ENCODE measurements at regions not wholly inside any gene's neighbourhood (a gene's known extent, or its start where the extent isn't known, plus 50 kb on each side); places are given as distances from the start of the nearest gene placed in this dataset.
"Not testable (repeated sequence)": the region's sequence is repeated elsewhere in the genome, so short reads cannot be mapped to it uniquely, and the experiment has no call there.

DNA sequence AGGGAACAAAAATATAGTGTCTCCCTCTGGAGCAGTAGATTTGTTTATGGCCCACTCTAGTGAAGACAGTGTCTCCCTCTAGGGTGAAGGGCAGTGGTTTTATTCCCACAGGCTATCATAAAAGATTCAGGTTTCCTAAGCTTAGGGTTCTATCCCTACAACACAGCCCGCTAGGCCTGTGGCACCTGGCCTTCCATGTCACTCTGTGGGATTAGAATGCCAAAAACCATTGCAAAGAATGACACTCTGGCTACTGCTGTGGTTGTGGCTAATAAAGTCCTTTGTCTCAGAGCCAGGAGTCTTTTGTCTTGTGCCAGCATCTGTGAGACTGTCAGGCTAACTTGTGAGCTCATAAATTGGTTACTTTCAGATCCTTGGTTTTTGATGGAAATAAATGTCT is 700.7 kb upstream of the DEFB115 start:
- CTCF ChIA-PET; FAIRE-seq; H3K79me2 ChIP-seq (ENCODE audit: control insufficient read depth, insufficient read depth, low read length): not testable (repeated sequence)

DNA sequence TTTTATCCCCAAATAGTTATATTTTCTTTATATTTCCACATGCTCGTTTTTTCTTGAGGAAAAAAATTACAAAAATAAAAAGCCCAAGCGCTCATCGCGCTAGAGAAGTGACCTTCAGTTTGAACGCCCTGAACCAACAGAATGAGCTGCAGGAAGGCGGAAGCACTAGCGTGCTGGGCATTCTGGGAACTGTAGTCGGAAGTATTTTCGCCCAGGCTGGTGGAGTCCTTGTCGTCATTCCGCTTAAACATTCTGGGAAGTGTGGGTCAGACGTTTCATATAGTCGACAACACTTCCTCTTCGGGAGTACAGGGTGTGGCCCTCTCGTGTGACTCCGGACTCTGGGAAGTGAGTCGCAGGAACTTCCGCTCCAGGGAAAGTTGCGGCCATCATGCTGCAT is 692.4 kb upstream of the DEFB115 start:
- H3K36me3 ChIP-seq (ENCODE audit: control insufficient read depth in 2 of 2, extremely low read depth in 1 of 2, insufficient read depth in 2 of 2, low read length in 2 of 2); H3K79me2 ChIP-seq (ENCODE audit: control insufficient read depth, insufficient read depth, low read length); H4K20me1 ChIP-seq (replicated peaks; ENCODE audit: control insufficient read depth, extremely low read depth, insufficient read depth, low read length); H3K4me1 ChIP-seq (ENCODE audit: control insufficient read depth, extremely low read depth, insufficient read depth, low read length); POLR2A ChIA-PET; H3K9me1 ChIP-seq (replicated peaks; ENCODE audit: control insufficient read depth, extremely low read depth, insufficient read depth, low read length); H3K27ac ChIP-seq (ENCODE audit: insufficient read depth, low read depth, low read length); CTCF ChIA-PET; H2AFZ ChIP-seq (ENCODE audit: low read depth, low read length); DNase-seq (ENCODE audit: low read depth, low spot score); dilution Hi-C loops (cut with MboI; ENCODE audit: extremely low pct_ligation_motif_present, low sequenced_read_pairs); H3K27me3 ChIP-seq (ENCODE audit: control insufficient read depth in 2 of 2, insufficient read depth in 2 of 2, low read length in 2 of 2); intact Hi-C loops (cut with micrococcal nuclease); H3K4me3 ChIP-seq (replicated peaks in 1 of 3; ENCODE audit: insufficient read depth in 1 of 3, low read depth in 1 of 3, low read length in 3 of 3); H3K4me2 ChIP-seq (ENCODE audit: insufficient read depth, low read length); H3K9me3 ChIP-seq (replicated peaks; ENCODE audit: control insufficient read depth, insufficient read depth, low read length); BruUV-seq (replicated peaks); FAIRE-seq; H3K9ac ChIP-seq (replicated peaks; ENCODE audit: extremely low read depth, insufficient read depth, low read length): not testable (repeated sequence)

More for the DNA sequence above, 700.7 kb upstream of the DEFB115 start:
- dilution Hi-C loops (cut with MboI; ENCODE audit: extremely low pct_ligation_motif_present, low sequenced_read_pairs); H2AFZ ChIP-seq (ENCODE audit: low read depth, low read length); H3K9ac ChIP-seq (replicated peaks; ENCODE audit: extremely low read depth, insufficient read depth, low read length); DNase-seq (ENCODE audit: low read depth, low spot score); POLR2A ChIA-PET; H3K27ac ChIP-seq (ENCODE audit: insufficient read depth, low read depth, low read length); H3K4me2 ChIP-seq (ENCODE audit: insufficient read depth, low read length); BruUV-seq (replicated peaks); intact Hi-C loops (cut with micrococcal nuclease); H3K9me3 ChIP-seq (replicated peaks; ENCODE audit: control insufficient read depth, insufficient read depth, low read length); H3K36me3 ChIP-seq (ENCODE audit: control insufficient read depth in 2 of 2, extremely low read depth in 1 of 2, insufficient read depth in 2 of 2, low read length in 2 of 2); H3K9me1 ChIP-seq (replicated peaks; ENCODE audit: control insufficient read depth, extremely low read depth, insufficient read depth, low read length); H4K20me1 ChIP-seq (replicated peaks; ENCODE audit: control insufficient read depth, extremely low read depth, insufficient read depth, low read length); H3K4me3 ChIP-seq (replicated peaks in 1 of 3; ENCODE audit: insufficient read depth in 1 of 3, low read depth in 1 of 3, low read length in 3 of 3); H3K4me1 ChIP-seq (ENCODE audit: control insufficient read depth, extremely low read depth, insufficient read depth, low read length); H3K27me3 ChIP-seq (ENCODE audit: control insufficient read depth in 2 of 2, insufficient read depth in 2 of 2, low read length in 2 of 2): not testable (repeated sequence)

DNA sequence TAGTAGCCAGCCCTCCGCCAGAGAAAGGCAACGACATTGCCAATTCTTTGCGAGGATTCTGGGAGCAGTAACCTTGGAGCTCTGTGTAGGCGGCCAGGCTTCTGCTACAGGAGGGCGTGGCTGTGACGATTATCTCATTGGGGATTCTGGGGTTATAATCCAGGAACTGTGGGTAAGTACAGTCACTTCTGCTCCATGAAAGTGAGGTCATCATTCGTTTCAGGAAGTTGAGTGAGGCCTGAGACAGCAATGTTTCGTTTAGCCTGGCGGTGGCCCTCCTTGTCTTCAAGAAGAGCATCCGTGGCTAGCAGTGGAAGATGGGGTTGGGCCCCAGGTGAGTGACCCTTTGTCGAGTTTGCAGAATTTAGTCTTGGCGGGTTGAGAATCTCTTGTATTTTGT is 687.6 kb upstream of the DEFB115 start:
- POLR2A ChIA-PET = not testable (repeated sequence)

DNA sequence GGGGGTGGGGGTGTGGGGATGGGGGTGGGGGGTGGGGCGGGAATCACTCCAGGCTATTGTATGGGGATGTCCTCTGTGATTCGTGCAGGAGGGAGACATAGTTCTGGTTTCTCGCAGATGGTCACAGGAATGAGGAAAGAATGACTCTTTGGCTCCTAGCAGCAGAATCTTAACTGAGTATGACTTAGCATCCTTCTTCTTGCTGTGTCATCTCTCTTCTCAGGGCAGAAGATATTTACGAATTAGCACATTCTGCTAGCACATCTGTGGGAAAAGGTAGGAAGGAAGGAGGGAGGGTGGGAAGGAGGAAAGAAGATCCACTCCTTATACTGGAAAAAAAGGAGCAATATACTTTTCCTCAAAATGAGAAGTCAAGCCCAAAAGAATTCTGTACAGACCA is 686.8 kb upstream of the DEFB115 start:
- H3K9ac ChIP-seq (replicated peaks; ENCODE audit: extremely low read depth, insufficient read depth, low read length); intact Hi-C loops (cut with micrococcal nuclease); H3K9me3 ChIP-seq (replicated peaks; ENCODE audit: control insufficient read depth, insufficient read depth, low read length); H3K27me3 ChIP-seq (ENCODE audit: control insufficient read depth in 2 of 2, insufficient read depth in 2 of 2, low read length in 2 of 2); H3K4me1 ChIP-seq (ENCODE audit: control insufficient read depth, extremely low read depth, insufficient read depth, low read length); dilution Hi-C loops (cut with MboI; ENCODE audit: extremely low pct_ligation_motif_present, low sequenced_read_pairs); DNase-seq (ENCODE audit: low read depth, low spot score); H4K20me1 ChIP-seq (replicated peaks; ENCODE audit: control insufficient read depth, extremely low read depth, insufficient read depth, low read length); H3K4me3 ChIP-seq (replicated peaks in 1 of 3; ENCODE audit: insufficient read depth in 1 of 3, low read depth in 1 of 3, low read length in 3 of 3); H3K79me2 ChIP-seq (ENCODE audit: control insufficient read depth, insufficient read depth, low read length); FAIRE-seq; H2AFZ ChIP-seq (ENCODE audit: low read depth, low read length); H3K27ac ChIP-seq (ENCODE audit: insufficient read depth, low read depth, low read length); POLR2A ChIA-PET; H3K36me3 ChIP-seq (ENCODE audit: control insufficient read depth in 2 of 2, extremely low read depth in 1 of 2, insufficient read depth in 2 of 2, low read length in 2 of 2); H3K9me1 ChIP-seq (replicated peaks; ENCODE audit: control insufficient read depth, extremely low read depth, insufficient read depth, low read length); CTCF ChIA-PET; H3K4me2 ChIP-seq (ENCODE audit: insufficient read depth, low read length); BruUV-seq (replicated peaks): not testable (repeated sequence)

More for the DNA sequence above, 687.6 kb upstream of the DEFB115 start:
- DNase-seq (ENCODE audit: low read depth, low spot score); H4K20me1 ChIP-seq (replicated peaks; ENCODE audit: control insufficient read depth, extremely low read depth, insufficient read depth, low read length); H3K4me1 ChIP-seq (ENCODE audit: control insufficient read depth, extremely low read depth, insufficient read depth, low read length); H3K9me1 ChIP-seq (replicated peaks; ENCODE audit: control insufficient read depth, extremely low read depth, insufficient read depth, low read length); FAIRE-seq; BruUV-seq (replicated peaks); H3K4me3 ChIP-seq (replicated peaks in 1 of 3; ENCODE audit: insufficient read depth in 1 of 3, low read depth in 1 of 3, low read length in 3 of 3); H3K4me2 ChIP-seq (ENCODE audit: insufficient read depth, low read length); H3K27ac ChIP-seq (ENCODE audit: insufficient read depth, low read depth, low read length); CTCF ChIA-PET; H3K9me3 ChIP-seq (replicated peaks; ENCODE audit: control insufficient read depth, insufficient read depth, low read length); dilution Hi-C loops (cut with MboI; ENCODE audit: extremely low pct_ligation_motif_present, low sequenced_read_pairs); H3K79me2 ChIP-seq (ENCODE audit: control insufficient read depth, insufficient read depth, low read length); H3K36me3 ChIP-seq (ENCODE audit: control insufficient read depth in 2 of 2, extremely low read depth in 1 of 2, insufficient read depth in 2 of 2, low read length in 2 of 2); H3K9ac ChIP-seq (replicated peaks; ENCODE audit: extremely low read depth, insufficient read depth, low read length); H2AFZ ChIP-seq (ENCODE audit: low read depth, low read length); intact Hi-C loops (cut with micrococcal nuclease); H3K27me3 ChIP-seq (ENCODE audit: control insufficient read depth in 2 of 2, insufficient read depth in 2 of 2, low read length in 2 of 2): not testable (repeated sequence)

Measured in endothelial cell of umbilical vein (primary cell).